ENCODE measurements at regions not wholly inside any gene's neighbourhood (a gene's known extent, or its start where the extent isn't known, plus 50 kb on each side); places are given as distances from the start of the nearest gene placed in this dataset.

GRCh38 chr3:70550723-70551319, 238.4 kb upstream of the MDFIC2 start:
- DNase-seq = peak; percentile 64

GRCh38 chr3:70546679-70547078, 234.2 kb upstream of the MDFIC2 start:
- DNase-seq = no peak

- DNase-seq = no peak
Observed at GRCh38 chr3:70543493-70543892, 231.1 kb upstream of the MDFIC2 start.

GRCh38 chr3:70539908-70540307, 227.5 kb upstream of the MDFIC2 start:
- no peak for DNase-seq

GRCh38 chr3:70532806-70533205, 220.4 kb upstream of the MDFIC2 start:
- DNase-seq = no peak

- no peak for DNase-seq
Observed at GRCh38 chr3:70531838-70532489, 219.5 kb upstream of the MDFIC2 start.

- no peak for DNase-seq
Observed at GRCh38 chr3:70531063-70531657, 218.7 kb upstream of the MDFIC2 start.

- DNase-seq = no peak
Observed at GRCh38 chr3:70530626-70531025, 218.2 kb upstream of the MDFIC2 start.

GRCh38 chr3:70527026-70527425, 214.6 kb upstream of the MDFIC2 start:
- no peak for DNase-seq

GRCh38 chr3:70519913-70520659, 207.6 kb upstream of the MDFIC2 start:
- DNase-seq = no peak

- no peak for DNase-seq
Observed at GRCh38 chr3:70519026-70519425, 206.6 kb upstream of the MDFIC2 start.

GRCh38 chr3:70518356-70518755, 205.9 kb upstream of the MDFIC2 start:
- DNase-seq = no peak

- DNase-seq = no peak
Observed at GRCh38 chr3:70517124-70517890, 204.9 kb upstream of the MDFIC2 start.

GRCh38 chr3:70516076-70516475, 203.6 kb upstream of the MDFIC2 start:
- DNase-seq = no peak

- DNase-seq = no peak
Observed at GRCh38 chr3:70507486-70507885, 195.0 kb upstream of the MDFIC2 start.

GRCh38 chr3:70506775-70507174, 194.3 kb upstream of the MDFIC2 start:
- no peak for DNase-seq

GRCh38 chr3:70501561-70501960, 189.1 kb upstream of the MDFIC2 start:
- DNase-seq = no peak

- DNase-seq = no peak
Observed at GRCh38 chr3:70488816-70489215, 176.4 kb upstream of the MDFIC2 start.

GRCh38 chr3:70488131-70488530, 175.7 kb upstream of the MDFIC2 start:
- no peak for DNase-seq

GRCh38 chr3:70486414-70487017, 174.1 kb upstream of the MDFIC2 start:
- DNase-seq = no peak

GRCh38 chr3:70476174-70476573, 163.7 kb upstream of the MDFIC2 start:
- no peak for DNase-seq

GRCh38 chr3:70471464-70472342, 159.3 kb upstream of the MDFIC2 start:
- DNase-seq = no peak

All from stimulated activated naive CD4-positive, alpha-beta T cell treated with Interleukin-2 at 50 U/mL for 16 hours (primary cell).